GM18867 (cell line): ENCODE measurements at regions not wholly inside any gene's neighbourhood (a gene's known extent, or its start where the extent isn't known, plus 50 kb on each side); places are given as distances from the start of the nearest gene placed in this dataset.

Experiments used
- ATAC-seq: cut with Tn5 transposase; IDR thresholded peaks from one replicate; pipeline ENCODE4 v1.9.1; 2021; ENCODE audit warnings: mild to moderate bottlenecking, moderate library complexity; ENCODE audit not compliant: unreplicated experiment

- peak; percentile 14 for ATAC-seq
Observed at GRCh38 chr3:22977042-22977441, 226.1 kb upstream of the UBE2E2 start.

DNA sequence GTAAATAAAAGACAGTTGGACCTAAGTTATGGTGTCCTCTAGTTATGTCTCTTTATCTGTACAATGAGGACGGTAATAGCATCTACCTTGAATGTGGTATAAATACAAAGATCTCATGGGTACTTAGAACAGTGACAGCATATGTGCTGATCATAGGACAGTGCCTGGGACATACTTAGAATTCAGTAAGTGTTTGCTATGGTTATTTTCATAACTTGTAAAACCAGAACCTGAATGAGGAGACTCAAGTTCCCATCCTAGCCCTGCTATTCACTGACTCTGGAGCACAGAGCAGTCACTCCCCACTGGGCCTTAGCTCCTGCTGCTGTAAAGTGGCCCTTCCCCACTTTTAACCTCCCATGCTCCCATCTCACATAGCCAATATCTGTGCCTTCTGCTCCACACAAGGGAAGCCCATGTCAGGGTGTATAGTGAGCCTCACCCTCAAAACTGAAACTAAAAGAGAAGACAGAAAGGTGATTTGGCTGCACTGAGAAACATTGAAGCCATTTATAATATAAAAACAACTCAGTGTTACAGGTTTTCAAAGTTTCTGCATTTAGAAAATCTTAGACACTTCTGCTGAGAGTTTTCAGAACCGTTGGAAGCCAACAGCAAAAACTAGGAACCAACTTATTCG is 225.4 kb upstream of the UBE2E2 start:
- peak; percentile 71 for ATAC-seq

- ATAC-seq, result no peak
Observed at GRCh38 chr3:22979581-22979980, 223.5 kb upstream of the UBE2E2 start.

GRCh38 chr3:22980346-22980745 is 222.8 kb upstream of the UBE2E2 start:
- no peak for ATAC-seq

GRCh38 chr3:22981166-22981565 is 222.0 kb upstream of the UBE2E2 start:
- ATAC-seq, result no peak

DNA sequence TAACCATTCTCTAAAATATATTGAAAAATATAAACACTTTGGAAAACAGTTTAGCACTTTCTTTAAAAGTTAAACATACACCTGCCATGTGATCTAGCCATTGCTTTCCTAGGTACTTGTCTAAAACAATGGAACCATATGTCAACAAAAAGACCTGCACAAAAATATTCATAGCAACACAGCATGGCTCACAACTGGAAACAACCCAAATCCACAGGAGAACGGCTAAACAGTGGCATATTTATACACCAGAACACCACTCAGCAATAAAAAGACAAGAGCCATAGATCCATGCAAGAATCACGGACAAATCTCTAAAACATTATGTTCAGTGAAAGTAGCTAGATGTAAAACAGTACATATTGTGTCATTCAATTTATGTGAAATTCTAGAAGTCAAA is 221.3 kb upstream of the UBE2E2 start:
- no peak for ATAC-seq

DNA sequence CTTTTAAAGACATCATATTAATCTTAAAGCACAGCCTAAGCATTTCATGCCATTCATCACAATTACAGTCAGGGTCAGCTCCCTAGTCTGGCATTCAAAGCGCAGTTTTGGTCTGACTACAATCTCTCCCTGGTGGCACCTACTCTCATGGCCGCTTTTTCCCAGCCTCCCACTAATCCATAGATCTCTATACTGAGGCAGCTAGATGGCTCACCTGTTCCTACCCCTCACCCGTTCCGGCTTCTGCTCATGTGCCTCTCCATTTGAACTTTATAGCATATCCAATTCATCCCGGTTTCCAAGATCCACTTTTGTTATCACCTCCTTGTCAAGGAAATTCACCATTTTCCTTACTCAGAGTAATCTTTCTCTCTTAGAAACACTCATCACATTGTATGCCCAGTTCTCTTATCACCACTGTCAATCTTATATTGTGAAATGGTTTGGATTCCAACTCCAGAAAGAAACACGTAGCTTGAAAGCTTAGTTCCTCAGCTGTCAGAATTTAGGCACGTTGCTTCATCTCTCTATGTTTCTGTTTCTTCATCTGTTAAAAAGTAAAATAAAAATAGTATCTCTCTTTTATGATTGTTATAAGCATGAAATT is 220.0 kb upstream of the UBE2E2 start:
- no peak for ATAC-seq

- ATAC-seq, result no peak
Observed at GRCh38 chr3:22986958-22987357, 216.2 kb upstream of the UBE2E2 start.

GRCh38 chr3:22988566-22988965 is 214.6 kb upstream of the UBE2E2 start:
- no peak for ATAC-seq

DNA sequence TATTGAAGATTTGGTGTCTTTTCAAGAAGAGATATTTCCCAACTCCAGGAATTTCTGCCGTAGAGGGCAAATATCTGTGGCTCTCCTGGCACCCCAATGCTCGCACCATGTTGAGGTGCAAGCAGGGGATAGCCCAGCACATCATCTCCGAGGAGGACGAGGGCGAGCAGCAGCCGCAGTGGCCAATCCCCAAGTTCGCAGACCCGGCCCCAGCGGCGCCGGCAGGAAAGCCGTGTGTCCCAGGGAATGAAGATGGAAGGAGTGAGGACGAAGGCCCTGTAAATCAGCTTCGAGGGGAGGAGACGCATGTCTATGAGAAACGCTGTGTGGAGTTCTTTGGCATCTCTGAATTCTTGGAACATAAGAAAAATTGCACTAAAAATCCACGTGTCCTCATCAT is 213.4 kb upstream of the UBE2E2 start:
- no peak for ATAC-seq

GRCh38 chr3:22990291-22991200 is 212.6 kb upstream of the UBE2E2 start:
- ATAC-seq, result no peak

GRCh38 chr3:22994781-22995180 is 208.3 kb upstream of the UBE2E2 start:
- ATAC-seq, result no peak

DNA sequence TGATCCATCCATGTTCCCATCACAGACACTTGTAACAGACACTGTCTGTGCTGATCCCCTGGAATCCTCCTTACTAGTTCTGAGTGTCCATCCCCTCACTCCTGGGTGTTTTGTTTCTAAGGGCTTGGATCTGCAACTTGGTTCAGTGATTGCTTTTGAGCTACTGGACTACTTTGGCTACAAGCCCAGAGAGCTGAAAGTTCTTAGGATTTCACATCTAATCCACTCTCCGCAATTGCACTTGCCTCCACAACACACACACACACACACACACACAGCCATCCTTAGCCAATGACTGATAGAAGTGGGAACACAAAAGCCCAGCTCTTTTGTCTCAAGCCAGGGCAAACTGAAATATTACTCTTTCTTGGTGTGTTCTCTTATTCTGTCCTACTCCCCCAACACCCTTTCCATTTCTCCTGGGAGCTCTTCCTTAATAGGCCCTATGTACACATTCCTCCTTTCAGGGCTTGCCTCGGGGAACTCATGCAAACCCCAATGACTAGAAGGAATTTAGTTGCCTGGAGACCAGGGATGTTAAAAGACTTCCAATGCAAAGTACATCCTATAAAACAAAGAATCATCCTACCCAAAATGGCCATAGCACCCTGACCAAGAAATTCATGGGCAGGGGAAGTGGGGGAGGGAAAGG is 206.1 kb upstream of the UBE2E2 start:
- no peak for ATAC-seq

- ATAC-seq, result no peak
Observed at GRCh38 chr3:23000371-23000770, 202.8 kb upstream of the UBE2E2 start.

GRCh38 chr3:23002151-23002550 is 201.0 kb upstream of the UBE2E2 start:
- no peak for ATAC-seq

GRCh38 chr3:23002836-23003732 is 200.0 kb upstream of the UBE2E2 start:
- no peak for ATAC-seq

DNA sequence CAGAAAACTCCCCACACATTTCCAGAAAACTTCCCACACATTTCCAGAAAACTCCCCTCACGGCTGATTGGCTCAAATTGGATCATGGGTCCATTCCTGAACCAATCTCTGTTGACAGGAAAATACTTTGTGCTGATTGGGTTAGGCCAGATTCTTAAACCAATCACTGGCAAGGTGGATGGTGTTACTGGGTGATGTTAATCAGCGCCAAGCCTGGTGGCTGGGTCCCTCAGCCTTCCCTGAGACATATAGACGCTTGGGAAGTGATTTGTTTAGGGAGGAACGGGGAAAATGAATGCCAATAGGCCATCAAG is 199.4 kb upstream of the UBE2E2 start:
- ATAC-seq, result no peak

DNA sequence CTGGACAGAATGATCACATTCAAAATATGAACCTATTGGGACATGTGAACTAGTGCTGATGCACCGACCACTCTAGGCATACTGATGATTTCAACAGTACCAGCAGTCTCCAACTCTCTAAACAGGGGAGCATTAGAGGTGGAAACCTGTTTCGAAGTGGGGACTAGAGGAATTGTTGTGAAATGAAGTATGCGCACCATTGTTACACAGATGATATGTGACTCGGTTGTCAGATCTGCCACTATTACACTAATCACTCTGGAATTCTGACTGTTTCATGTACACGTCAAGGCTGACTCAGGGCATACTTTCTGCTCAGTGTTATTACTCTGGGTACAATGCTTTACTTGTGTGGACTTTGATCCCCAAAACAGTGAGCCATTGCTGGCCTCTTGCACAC is 198.2 kb upstream of the UBE2E2 start:
- no peak for ATAC-seq

- no peak for ATAC-seq
Observed at GRCh38 chr3:23017801-23018200, 185.3 kb upstream of the UBE2E2 start.

DNA sequence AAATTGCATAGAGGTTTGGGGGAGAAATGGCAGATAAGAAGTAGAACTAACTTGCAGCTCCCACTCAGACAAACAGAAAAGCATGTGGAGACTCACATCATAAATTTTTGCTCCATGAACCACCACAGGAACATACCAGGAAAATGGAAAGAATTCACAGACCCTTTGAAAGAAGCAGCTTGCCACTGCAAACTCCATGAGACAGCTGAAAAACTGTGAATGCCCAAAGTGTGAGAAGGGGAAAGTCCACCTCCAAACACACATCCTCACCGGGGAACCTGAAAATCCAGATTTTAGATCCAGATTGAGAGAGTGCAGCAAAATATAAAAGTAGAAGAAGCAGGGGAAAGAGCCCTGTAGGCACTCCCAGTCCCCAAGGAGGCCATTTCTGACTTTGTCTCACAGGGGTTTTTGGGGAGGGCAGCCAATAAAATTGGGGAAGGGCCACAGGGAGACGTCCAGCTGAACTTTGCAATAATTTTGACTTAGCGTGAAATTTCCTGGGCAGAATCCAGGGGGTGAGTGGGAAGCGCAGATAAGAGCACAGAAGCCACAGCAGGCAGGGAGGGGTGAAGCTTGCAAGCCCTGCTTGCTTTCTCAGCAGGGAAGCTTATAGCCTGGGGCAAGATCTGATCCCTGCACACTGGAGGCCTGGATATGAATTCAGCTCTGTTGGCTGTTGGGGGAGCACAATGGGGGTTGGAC is 183.4 kb upstream of the UBE2E2 start:
- ATAC-seq, result no peak
